ENCODE measurements at regions not wholly inside any gene's neighbourhood (a gene's known extent, or its start where the extent isn't known, plus 50 kb on each side); places are given as distances from the start of the nearest gene placed in this dataset.

DNA sequence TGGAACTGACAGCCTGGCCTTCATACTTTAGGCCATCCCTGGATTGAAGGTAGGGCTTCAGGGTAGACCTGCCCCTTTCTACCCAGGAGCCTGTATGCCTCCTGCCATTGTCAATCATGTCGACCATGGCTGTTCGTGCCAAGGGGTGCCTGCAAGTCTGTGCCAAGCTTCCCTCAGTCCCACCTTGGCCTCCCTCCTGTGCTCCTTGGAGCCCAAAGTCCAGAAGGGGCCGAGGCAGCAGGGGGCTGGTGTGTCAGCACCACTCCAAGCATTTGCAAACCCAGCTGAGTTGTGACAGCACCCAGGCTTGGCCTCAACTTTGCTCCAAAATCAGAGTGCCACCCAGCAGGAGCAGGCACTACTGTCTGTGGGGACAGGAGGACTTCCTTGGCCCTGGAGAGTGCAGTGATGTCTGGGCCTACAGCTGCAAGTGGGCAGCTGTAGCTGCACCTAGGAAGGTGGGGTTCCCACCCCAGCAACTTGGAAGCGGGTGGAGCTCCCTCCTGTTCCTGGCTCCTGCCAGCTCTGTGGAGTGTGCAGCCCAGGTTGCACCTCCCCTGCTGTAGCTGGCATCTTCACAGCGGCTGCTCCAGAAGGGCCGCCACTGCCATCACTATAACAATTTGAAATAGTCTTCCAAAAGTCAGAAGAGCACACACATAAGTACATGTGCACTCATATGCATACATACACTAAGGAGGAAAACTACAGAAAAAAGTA, 1719.3 kb downstream of the HACE1 start:
- H3K4me3 ChIP-seq (ENCODE audit: extremely low read depth in 1 of 4, insufficient read depth in 2 of 4, low read depth in 3 of 4, low read length in 4 of 4) = no peak overlapping the region
- H3K18ac ChIP-seq (ENCODE audit: extremely low read depth, low read length) = no peak overlapping the region
- no peak overlapping the region for H3K23ac ChIP-seq (ENCODE audit: insufficient read length)
- DNase-seq (ENCODE audit: low read depth in 1 of 2, low spot score in 2 of 2) (no peak), FAIRE-seq (no peak)
- WGBS, 2 experiments (ENCODE audit: extremely low coverage in 1 of 2, insufficient coverage in 1 of 2, insufficient read length in 1 of 2, insufficient replicate concordance in 2 of 2, low coverage in 1 of 2, low lambda C conversion rate in 2 of 2, missing lambda C conversion rate in 1 of 2) = 90% methylated on average over 6 of the region's 6 CpGs; no CpG with 5 or more reads in 1 of the 2 experiments
- no peak overlapping the region for H3K56ac ChIP-seq (replicated peaks; ENCODE audit: insufficient read length, low read depth, low read length)
- H2BK15ac ChIP-seq (ENCODE audit: low read length) = no peak overlapping the region
- no peak overlapping the region for H2BK20ac ChIP-seq (ENCODE audit: low read length)
- no peaks in the 10 kb centered on the region for H3K36me3 ChIP-seq (ENCODE audit: control insufficient read depth in 2 of 4, insufficient read depth in 4 of 4, low read length in 3 of 4)
- H3K27me3 ChIP-seq (replicated peaks in 1 of 4; ENCODE audit: control insufficient read depth in 3 of 4, extremely low read depth in 1 of 4, insufficient read depth in 3 of 4, low read length in 3 of 4) = peaks cover 0 to 1% (median 0%) of the 10 kb centered on the region in 4 experiments; a peak in 1 of 7 replicates
- no peaks in the 10 kb centered on the region for H3K79me1 ChIP-seq (ENCODE audit: low read depth, low read length)
- H2BK120ac ChIP-seq (replicated peaks; ENCODE audit: low read depth, low read length) = no peak overlapping the region
- ChIA-PET POLR2A (ENCODE audit: partially characterized antibody) (no interaction called here), CTCF (ENCODE audit: partially characterized antibody) (interaction anchor here (1.1 kb wide), 1 partner anchor 12 kb away, joined by 3 read pairs; no protein-coding TSS in a partner anchor)
- no peaks in the 10 kb centered on the region for H3K23me2 ChIP-seq (ENCODE audit: low read depth, low read length)
- no peaks in the 10 kb centered on the region for H3K4me1 ChIP-seq (replicated peaks in 1 of 4; ENCODE audit: control insufficient read depth in 3 of 4, insufficient read depth in 4 of 4, low read length in 3 of 4)
- no peak overlapping the region for H4K8ac ChIP-seq (ENCODE audit: extremely low read depth, insufficient read depth, low read length)
- H4K91ac ChIP-seq (replicated peaks; ENCODE audit: insufficient read length, low read length) = no peak overlapping the region
- H2AFZ ChIP-seq (ENCODE audit: low read length) = no peak overlapping the region; the same call in 1 of the 2 replicates
- H3K9ac ChIP-seq (replicated peaks in 1 of 4; ENCODE audit: extremely low read depth in 1 of 4, low read depth in 3 of 4, low read length in 3 of 4) = no peak overlapping the region
- no peak overlapping the region for H2BK5ac ChIP-seq (ENCODE audit: low read depth, low read length)
- no peaks in the 10 kb centered on the region for H3K79me2 ChIP-seq (ENCODE audit: control insufficient read depth in 1 of 2, insufficient read depth in 2 of 2, low read length in 2 of 2)
- H4K5ac ChIP-seq (ENCODE audit: insufficient read length, low read depth, low read length) = no peak overlapping the region
- no peak overlapping the region for H3K4ac ChIP-seq (replicated peaks; ENCODE audit: insufficient read length, low read depth, low read length)
- H3K14ac ChIP-seq (ENCODE audit: insufficient read length) = no peak overlapping the region
- no peak overlapping the region for H2AK5ac ChIP-seq (ENCODE audit: low read depth, low read length)
- H3K9me3 ChIP-seq (ENCODE audit: insufficient read depth in 2 of 2, low read depth in 1 of 2, low read length in 1 of 2) = no peaks in the 10 kb centered on the region
- no peak overlapping the region for H3K4me2 ChIP-seq (ENCODE audit: insufficient read depth in 1 of 2, low read depth in 2 of 2, low read length in 2 of 2)
- H4K20me1 ChIP-seq (replicated peaks in 1 of 2; ENCODE audit: control insufficient read depth in 1 of 2, insufficient read depth in 2 of 2, low read length in 2 of 2) = no peaks in the 10 kb centered on the region
- H2BK12ac ChIP-seq (ENCODE audit: low read depth, low read length) = no peak overlapping the region
- H3K27ac ChIP-seq (ENCODE audit: low read depth, low read length) = no peak overlapping the region
- TF ChIP-seq BCL11A (IDR thresholded peaks at IDR 0.05; ENCODE audit: low read depth in 2 of 2, low read length in 2 of 2) = no peak
- TF ChIP-seq RXRA (IDR thresholded peaks at IDR 0.05; ENCODE audit: insufficient read depth, low read depth, low read length) = no peak
- TF ChIP-seq RAD21 (IDR thresholded peaks at IDR 0.05 in 1 of 2, conservative IDR thresholded peaks at IDR 0.05 in 1 of 2; ENCODE audit: low read depth in 2 of 2, low read length in 2 of 2) = no peak
- TF ChIP-seq SP4 (IDR thresholded peaks at IDR 0.05; ENCODE audit: low read length) = no peak
- no peak for TF ChIP-seq CBX8 (IDR thresholded peaks at IDR 0.05; ENCODE audit: borderline replicate concordance, low read depth, low read length)
- TF ChIP-seq CEBPB (IDR thresholded peaks at IDR 0.05; ENCODE audit: low read depth, low read length) = no peak
- TF ChIP-seq SIRT6 (IDR thresholded peaks at IDR 0.05; ENCODE audit: low read length) = no peak
- no peak for TF ChIP-seq ATF2 (IDR thresholded peaks at IDR 0.05; ENCODE audit: low read length)
- no peak for TF ChIP-seq SP1 (IDR thresholded peaks at IDR 0.05; ENCODE audit: low read depth, low read length)
- TF ChIP-seq FOSL1 (IDR thresholded peaks at IDR 0.05; ENCODE audit: insufficient read depth, low read depth, low read length) = no peak
- no peak for TF ChIP-seq NANOG (IDR thresholded peaks at IDR 0.05; ENCODE audit: insufficient read depth, low read depth, low read length, poor library complexity, severe bottlenecking)
- no peak for TF ChIP-seq POU5F1 (IDR thresholded peaks at IDR 0.05; ENCODE audit: low read depth, low read length)

All from H1 (cell line).